ENCODE measurements at regions not wholly inside any gene's neighbourhood (a gene's known extent, or its start where the extent isn't known, plus 50 kb on each side); places are given as distances from the start of the nearest gene placed in this dataset.

- H3K36me3 Mint-ChIP-seq = no peaks in the 10 kb centered on the region
- H3K4me1 Mint-ChIP-seq = peaks cover 9% of the 10 kb centered on the region
- TF ChIP-seq, protein P1, sequence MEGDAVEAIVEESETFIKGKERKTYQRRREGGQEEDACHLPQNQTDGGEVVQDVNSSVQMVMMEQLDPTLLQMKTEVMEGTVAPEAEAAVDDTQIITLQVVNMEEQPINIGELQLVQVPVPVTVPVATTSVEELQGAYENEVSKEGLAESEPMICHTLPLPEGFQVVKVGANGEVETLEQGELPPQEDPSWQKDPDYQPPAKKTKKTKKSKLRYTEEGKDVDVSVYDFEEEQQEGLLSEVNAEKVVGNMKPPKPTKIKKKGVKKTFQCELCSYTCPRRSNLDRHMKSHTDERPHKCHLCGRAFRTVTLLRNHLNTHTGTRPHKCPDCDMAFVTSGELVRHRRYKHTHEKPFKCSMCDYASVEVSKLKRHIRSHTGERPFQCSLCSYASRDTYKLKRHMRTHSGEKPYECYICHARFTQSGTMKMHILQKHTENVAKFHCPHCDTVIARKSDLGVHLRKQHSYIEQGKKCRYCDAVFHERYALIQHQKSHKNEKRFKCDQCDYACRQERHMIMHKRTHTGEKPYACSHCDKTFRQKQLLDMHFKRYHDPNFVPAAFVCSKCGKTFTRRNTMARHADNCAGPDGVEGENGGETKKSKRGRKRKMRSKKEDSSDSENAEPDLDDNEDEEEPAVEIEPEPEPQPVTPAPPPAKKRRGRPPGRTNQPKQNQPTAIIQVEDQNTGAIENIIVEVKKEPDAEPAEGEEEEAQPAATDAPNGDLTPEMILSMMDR (IDR thresholded peaks at IDR 0.05; ENCODE audit: unreplicated experiment) = no peak
- H3K27me3 Mint-ChIP-seq (ENCODE audit: low read depth) = no peaks in the 10 kb centered on the region
- no peak overlapping the region for H3K4me3 Mint-ChIP-seq
- no peak for DNase-seq (ENCODE audit: low spot score in 2 of 2, unreplicated experiment in 2 of 2)
- no peak overlapping the region for H3K27ac Mint-ChIP-seq
- peaks cover 4% of the 10 kb centered on the region for H3K9me3 Mint-ChIP-seq
These were observed 452.8 kb upstream of the MPDZ start for GRCh38 chr9:13732290-13732689.

GRCh38 chr9:13731637-13732036 is 452.1 kb upstream of the MPDZ start:
- no peak overlapping the region for H3K4me3 Mint-ChIP-seq
- TF ChIP-seq, protein P1 (IDR thresholded peaks at IDR 0.05; ENCODE audit: unreplicated experiment) = no peak
- H3K27ac Mint-ChIP-seq = no peak overlapping the region
- H3K36me3 Mint-ChIP-seq = no peaks in the 10 kb centered on the region
- no peaks in the 10 kb centered on the region for H3K27me3 Mint-ChIP-seq (ENCODE audit: low read depth)
- DNase-seq (ENCODE audit: low spot score in 2 of 2, unreplicated experiment in 2 of 2) = no peak
- peaks cover 4% of the 10 kb centered on the region for H3K9me3 Mint-ChIP-seq
- H3K4me1 Mint-ChIP-seq = peaks cover 9% of the 10 kb centered on the region

DNA sequence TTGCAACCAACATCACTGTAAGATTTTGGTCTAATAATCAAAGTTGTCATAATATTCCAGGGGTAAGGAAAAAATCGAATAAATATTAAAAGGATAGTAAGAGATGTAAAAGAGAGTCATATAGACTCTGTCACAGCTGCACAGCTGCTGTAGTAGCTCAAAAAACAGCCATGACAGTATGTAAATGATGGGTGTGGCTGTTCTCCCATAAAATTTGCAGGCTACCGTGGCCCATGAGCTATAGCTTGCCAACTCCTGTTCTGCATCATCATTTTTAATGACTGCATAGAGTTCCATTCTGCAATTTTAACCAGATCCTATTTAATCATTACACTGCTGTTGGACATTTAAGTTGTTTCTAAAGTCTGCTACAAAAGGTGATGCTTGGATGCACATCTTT is 450.5 kb upstream of the MPDZ start:
- H3K4me3 Mint-ChIP-seq = no peak overlapping the region
- no peak overlapping the region for H3K27ac Mint-ChIP-seq

GRCh38 chr9:13728917-13729811 is 449.7 kb upstream of the MPDZ start:
- no peak for DNase-seq (ENCODE audit: low spot score in 2 of 2, unreplicated experiment in 2 of 2)
- Mint-ChIP-seq H3K9me3 (peaks cover 8% of the 10 kb centered on the region), H3K4me3 (no peak overlapping the region), H3K27ac (no peak overlapping the region), H3K4me1 (peaks cover 2% of the 10 kb centered on the region), H3K36me3 (no peaks in the 10 kb centered on the region), H3K27me3 (ENCODE audit: low read depth) (no peaks in the 10 kb centered on the region)
- TF ChIP-seq, protein P1 (IDR thresholded peaks at IDR 0.05; ENCODE audit: unreplicated experiment) = no peak

More for the DNA sequence above, 450.5 kb upstream of the MPDZ start:
- DNase-seq (ENCODE audit: low spot score in 2 of 2, unreplicated experiment in 2 of 2) = no peak
- H3K27me3 Mint-ChIP-seq (ENCODE audit: low read depth) = no peaks in the 10 kb centered on the region
- TF ChIP-seq, protein P1 (IDR thresholded peaks at IDR 0.05; ENCODE audit: unreplicated experiment) = no peak
- peaks cover 5% of the 10 kb centered on the region for H3K4me1 Mint-ChIP-seq
- no peaks in the 10 kb centered on the region for H3K36me3 Mint-ChIP-seq
- H3K9me3 Mint-ChIP-seq = peaks cover 4% of the 10 kb centered on the region

DNA sequence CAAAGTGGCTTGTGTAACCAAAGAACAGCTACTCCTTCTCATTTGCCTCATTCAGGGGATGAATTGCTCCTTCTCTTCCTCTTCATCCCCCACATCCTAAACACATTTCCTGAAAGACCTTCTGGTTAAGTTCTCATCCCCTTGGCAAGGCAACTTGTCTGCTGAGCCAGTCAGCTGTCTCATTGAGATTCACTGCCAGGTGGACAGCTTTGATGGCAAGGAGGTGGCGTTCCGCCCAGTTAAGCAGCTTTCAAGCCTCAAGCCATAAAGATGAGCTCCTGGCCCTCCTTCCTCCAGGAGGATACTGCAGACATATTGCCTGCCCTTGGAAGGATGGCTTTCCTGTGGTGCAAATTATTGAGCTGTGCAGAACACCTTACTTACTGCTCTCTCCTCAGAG is 448.6 kb upstream of the MPDZ start:
- Mint-ChIP-seq H3K9me3 (peaks cover 13% of the 10 kb centered on the region), H3K27me3 (ENCODE audit: low read depth) (no peaks in the 10 kb centered on the region), H3K4me3 (no peak overlapping the region), H3K36me3 (no peaks in the 10 kb centered on the region), H3K27ac (no peak overlapping the region), H3K4me1 (peaks cover under 1% of the 10 kb centered on the region)
- TF ChIP-seq, protein P1 (IDR thresholded peaks at IDR 0.05; ENCODE audit: unreplicated experiment) = no peak
- DNase-seq (ENCODE audit: low spot score in 2 of 2, unreplicated experiment in 2 of 2) = no peak
